GM10266 (cell line): ENCODE measurements at regions not wholly inside any gene's neighbourhood (a gene's known extent, or its start where the extent isn't known, plus 50 kb on each side); places are given as distances from the start of the nearest gene placed in this dataset.

Source experiments
- DNase-seq: peaks from one replicate; pipeline ENCODE4 v3.0.0; 2012; ENCODE audit errors: extremely low spot score
- TF ChIP-seq, protein P1 (sequence below): IDR thresholded peaks from 2 replicates; pipeline ENCODE4 v1.5.1; 2012; ENCODE audit warnings: mild to moderate bottlenecking, low read depth; ENCODE audit not compliant: control insufficient read depth, insufficient read depth; ENCODE audit errors: missing control alignments

DNA sequence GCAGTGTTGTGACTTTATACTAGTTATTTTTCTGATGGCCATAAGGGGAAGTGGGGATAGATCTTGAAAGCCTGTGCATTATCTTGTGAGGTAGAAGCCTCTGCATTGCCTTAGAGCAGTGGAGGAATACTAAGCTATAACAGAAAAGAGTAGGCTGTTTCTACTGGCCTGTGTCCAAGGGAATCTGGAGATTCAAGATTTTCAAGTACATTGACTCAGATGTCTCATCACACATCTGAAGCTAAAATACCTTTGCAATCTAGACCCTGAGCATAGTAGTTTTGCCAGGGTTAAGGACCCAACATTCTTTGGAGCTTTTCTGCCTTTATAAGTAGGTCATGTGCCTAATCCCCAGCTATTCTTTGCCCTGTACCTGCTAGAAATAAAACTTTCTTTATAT is 272.3 kb downstream of the TENT5A start:
- DNase-seq = no peak

DNA sequence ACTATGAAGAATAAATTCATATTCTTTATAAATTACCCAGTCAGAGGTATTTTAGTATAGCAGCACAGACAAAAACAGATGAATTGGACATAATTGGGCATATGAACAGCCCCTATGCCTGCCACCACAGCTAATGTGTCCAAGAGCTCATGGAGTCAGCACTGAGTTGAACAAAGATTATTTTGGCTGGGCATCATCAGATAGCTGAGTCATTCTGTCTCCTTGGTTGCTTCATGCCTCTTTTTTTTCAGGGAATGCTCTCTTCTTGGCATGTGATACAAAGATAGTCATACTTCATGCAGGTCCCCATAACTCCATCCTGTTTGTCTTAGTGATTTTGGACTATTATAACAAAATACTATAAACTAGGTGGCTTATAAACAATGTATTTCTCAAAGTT is 275.6 kb downstream of the TENT5A start:
- TF ChIP-seq, protein P1, sequence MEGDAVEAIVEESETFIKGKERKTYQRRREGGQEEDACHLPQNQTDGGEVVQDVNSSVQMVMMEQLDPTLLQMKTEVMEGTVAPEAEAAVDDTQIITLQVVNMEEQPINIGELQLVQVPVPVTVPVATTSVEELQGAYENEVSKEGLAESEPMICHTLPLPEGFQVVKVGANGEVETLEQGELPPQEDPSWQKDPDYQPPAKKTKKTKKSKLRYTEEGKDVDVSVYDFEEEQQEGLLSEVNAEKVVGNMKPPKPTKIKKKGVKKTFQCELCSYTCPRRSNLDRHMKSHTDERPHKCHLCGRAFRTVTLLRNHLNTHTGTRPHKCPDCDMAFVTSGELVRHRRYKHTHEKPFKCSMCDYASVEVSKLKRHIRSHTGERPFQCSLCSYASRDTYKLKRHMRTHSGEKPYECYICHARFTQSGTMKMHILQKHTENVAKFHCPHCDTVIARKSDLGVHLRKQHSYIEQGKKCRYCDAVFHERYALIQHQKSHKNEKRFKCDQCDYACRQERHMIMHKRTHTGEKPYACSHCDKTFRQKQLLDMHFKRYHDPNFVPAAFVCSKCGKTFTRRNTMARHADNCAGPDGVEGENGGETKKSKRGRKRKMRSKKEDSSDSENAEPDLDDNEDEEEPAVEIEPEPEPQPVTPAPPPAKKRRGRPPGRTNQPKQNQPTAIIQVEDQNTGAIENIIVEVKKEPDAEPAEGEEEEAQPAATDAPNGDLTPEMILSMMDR = no peak
- DNase-seq = no peak

More for the DNA sequence above, 272.3 kb downstream of the TENT5A start:
- TF ChIP-seq, protein P1 = no peak

DNA sequence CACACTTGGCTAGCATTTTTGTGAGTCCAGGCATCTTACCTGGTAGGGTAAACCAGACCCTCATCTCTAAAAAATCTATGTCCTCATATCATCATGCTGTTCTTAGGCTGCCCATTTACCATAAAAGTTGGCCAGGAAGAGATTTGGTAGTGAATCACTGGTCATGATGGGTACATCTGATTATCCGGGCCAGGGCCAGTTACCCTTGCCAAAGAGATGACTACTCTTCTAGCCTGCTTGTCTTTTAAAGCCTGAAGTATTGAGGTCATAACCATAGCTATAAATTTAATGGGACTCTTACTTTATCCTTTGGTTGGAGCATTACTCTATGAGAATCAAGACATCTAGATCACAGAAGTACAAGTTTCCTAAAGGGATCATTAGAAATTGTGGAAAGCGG is 276.8 kb downstream of the TENT5A start:
- no peak for DNase-seq
- TF ChIP-seq, protein P1 = no peak

DNA sequence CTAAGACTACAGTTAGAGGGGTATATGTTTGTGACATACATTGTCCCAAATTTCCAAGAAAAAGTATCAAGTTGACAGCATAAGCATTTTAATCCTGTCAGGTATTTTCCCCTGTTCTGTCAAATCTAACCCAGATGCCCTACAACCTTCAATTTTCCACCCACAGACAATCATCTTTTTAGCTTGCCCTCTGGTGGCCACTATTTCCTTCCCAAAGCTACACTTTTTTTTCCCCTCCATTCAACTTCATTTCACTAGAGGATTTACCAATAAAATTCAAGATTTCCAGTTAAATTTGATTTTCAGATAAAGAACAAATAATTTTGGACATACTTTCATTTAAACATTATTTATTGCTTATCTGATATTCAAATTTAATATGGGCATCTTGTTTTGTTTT is 286.6 kb downstream of the TENT5A start:
- DNase-seq = no peak

DNA sequence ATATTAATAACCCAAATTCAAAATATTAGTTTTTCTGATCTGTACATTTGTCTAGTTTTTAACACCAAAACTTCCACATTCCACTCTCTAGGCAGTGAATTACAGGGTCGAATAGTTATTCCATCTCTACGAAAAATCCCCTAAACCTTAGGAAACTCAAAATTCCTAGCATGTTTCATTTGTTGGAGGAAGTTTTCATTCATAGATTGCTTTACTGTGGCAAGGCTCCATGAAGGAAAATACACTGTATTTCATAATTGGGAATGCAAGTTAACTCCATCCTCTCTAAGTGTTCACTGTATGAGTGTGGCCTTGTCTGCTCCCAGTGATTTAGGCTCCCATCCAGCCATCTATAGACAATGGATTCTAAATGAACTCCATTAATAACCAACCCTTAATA is 296.1 kb downstream of the TENT5A start:
- TF ChIP-seq, protein P1 = no peak
- no peak for DNase-seq

More for the DNA sequence above, 286.6 kb downstream of the TENT5A start:
- TF ChIP-seq, protein P1 = peak; percentile 10

DNA sequence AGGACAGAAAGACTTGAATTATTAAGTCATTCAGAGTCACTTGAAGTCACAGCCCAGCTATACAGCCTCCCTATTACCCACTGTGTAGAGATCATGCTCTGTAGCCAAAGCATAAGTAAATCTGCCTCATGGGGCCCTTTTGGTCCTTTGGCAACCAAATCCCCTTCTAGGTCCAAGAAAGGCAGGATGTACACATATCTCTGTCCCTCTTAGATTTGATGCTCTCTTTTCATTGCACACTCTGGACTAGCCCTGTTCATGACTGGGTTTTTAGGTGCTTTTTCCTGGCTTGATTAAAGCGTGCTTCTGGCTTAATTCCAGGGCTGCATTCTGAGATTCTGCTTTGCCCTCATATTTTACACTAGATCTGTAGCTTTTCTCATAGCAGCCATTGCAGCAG is 296.8 kb downstream of the TENT5A start:
- no peak for DNase-seq
- TF ChIP-seq, protein P1 = no peak

DNA sequence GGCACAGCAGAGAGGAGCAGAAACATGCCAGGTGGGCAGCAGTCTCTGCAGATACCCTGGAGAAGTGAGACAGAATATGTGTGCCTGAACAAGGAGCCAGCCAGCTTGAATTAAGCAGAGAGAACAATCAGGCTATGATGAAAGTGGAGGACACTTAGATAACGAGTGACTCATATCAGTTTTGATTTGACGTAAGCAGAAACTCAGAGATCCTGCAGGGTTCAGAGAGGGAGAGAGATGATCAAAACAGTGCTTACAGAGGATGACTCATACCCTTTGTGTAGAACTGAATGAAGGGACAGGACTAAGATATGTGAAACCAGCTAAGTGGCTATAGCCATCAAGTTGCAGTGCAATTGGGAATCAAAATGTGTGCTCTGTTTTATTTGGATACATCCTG is 300.7 kb downstream of the TENT5A start:
- DNase-seq = peak; percentile 8
- TF ChIP-seq, protein P1 = no peak

DNA sequence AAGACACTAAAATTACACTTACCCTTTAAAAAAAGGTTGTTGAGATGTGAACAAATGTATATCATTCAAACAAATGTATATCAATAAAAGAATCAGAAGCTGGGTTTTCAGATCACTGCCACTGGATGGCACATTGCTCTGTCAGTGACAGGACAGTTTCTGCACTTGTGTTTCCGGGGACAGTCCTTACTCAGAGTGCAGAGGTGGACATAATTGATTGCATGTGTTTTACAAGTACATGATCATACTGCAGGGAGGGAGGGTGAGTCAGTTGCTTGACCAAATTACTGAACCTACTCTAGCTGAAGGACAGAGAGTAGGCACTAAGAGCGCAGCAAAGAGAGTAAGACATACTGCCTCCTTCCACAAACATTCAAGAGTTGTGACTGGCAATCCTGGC is 302.3 kb downstream of the TENT5A start:
- TF ChIP-seq, protein P1 = no peak
- DNase-seq = no peak
